GM12878 (cell line): ENCODE measurements at regions not wholly inside any gene's neighbourhood (a gene's known extent, or its start where the extent isn't known, plus 50 kb on each side); places are given as distances from the start of the nearest gene placed in this dataset.

Source experiments
- ATAC-seq: fragments of 200-7000 bp; cut with Tn5 transposase; 3 replicates; pipeline ENCODE4 v1.9.1; 2020; ENCODE audit warnings: mild to moderate bottlenecking, moderate library complexity
- BruUV-seq: library from RNA; stranded (reverse); fragments of 400-500 nt; replicated peaks from 2 replicates; lab custom pipeline; 2021; lab: Mats Ljungman, UMichigan
- CTCF ChIA-PET: fragments of 300-600 bp; sonication (Branson Sonifier 250); formaldehyde crosslinking; extraction: SDS; loops from one replicate; lab custom pipeline; 2021; ENCODE audit warnings: inconsistent platforms; lab: Yijun Ruan, JAX
- POLR2A ChIA-PET: fragments of 350-600 bp; formaldehyde crosslinking; extraction: SDS; loops from one replicate; lab custom pipeline; 2021; ENCODE audit warnings: inconsistent platforms; lab: Charles Lee
- RAD21 ChIA-PET: fragments of 300-600 bp; sonication (Branson Sonifier 250); formaldehyde crosslinking; loops from one replicate; lab custom pipeline; 2023; ENCODE audit warnings: antibody characterized with exemption; ENCODE audit not compliant: unreplicated experiment; lab: Charles Lee
- SMC1A ChIA-PET: fragments of 300-600 bp; sonication (Branson Sonifier 250); formaldehyde crosslinking; loops from one replicate; lab custom pipeline; 2023; ENCODE audit not compliant: unreplicated experiment, uncharacterized antibody; lab: Charles Lee
- DNase-seq: peaks from one replicate; pipeline ENCODE4 v3.0.0-alpha.2; 2011; ENCODE audit warnings: low read depth, low spot score
- FAIRE-seq: peaks from 3 replicates; lab custom pipeline; 2011; peaks lifted over from hg19 to GRCh38; lab: Jason Lieb, UNC
- H2AFZ ChIP-seq: 2 replicates; pipeline ENCODE4 v1.6.0; 2011; ENCODE audit warnings: low read depth, low read length, control low read depth; ENCODE audit not compliant: control insufficient read depth
- H3K27ac ChIP-seq: 2 replicates; pipeline ENCODE4 v1.5.1; 2011; ENCODE audit warnings: control low read depth; ENCODE audit not compliant: control insufficient read depth, insufficient read depth
- H3K27me3 ChIP-seq, 2 experiments: replicated peaks in 1 of 2; 2 replicates each; pipeline versions ENCODE4 v1.6.0 to v1.6.1; 2011; ENCODE audit warnings: low read length in 1 of 2; ENCODE audit not compliant: control insufficient read depth in 2 of 2, insufficient read depth in 2 of 2
- H3K36me3 ChIP-seq, 2 experiments: 2 replicates each; pipeline ENCODE4 v1.5.1; 2011; ENCODE audit warnings: low read length in 1 of 2; ENCODE audit not compliant: control insufficient read depth in 2 of 2, insufficient read depth in 2 of 2
- H3K4me1 ChIP-seq: 2 replicates; pipeline ENCODE4 v1.6.1; 2011; ENCODE audit warnings: mild to moderate bottlenecking, low read length, moderate library complexity, mixed read lengths; ENCODE audit not compliant: control insufficient read depth, insufficient read depth
- H3K4me2 ChIP-seq: 2 replicates; pipeline ENCODE4 v1.6.0; 2011; ENCODE audit warnings: control low read depth; ENCODE audit not compliant: control insufficient read depth, insufficient read depth
- H3K4me3 ChIP-seq: fragments of 200-600 bp; sonication (generic); 2 replicates; pipeline ENCODE4 v1.5.1; 2016
- H3K79me2 ChIP-seq: 2 replicates; pipeline ENCODE4 v1.6.0; 2011; ENCODE audit warnings: low read length; ENCODE audit not compliant: control insufficient read depth, insufficient read depth
- H3K9ac ChIP-seq: 2 replicates; pipeline ENCODE4 v1.8.0; 2011; ENCODE audit warnings: low read length, control low read depth, mixed read lengths; ENCODE audit not compliant: control insufficient read depth, insufficient read depth
- H3K9me3 ChIP-seq: replicated peaks from 3 replicates; pipeline ENCODE4 v1.5.1; 2011; ENCODE audit warnings: mild to moderate bottlenecking, low read length; ENCODE audit not compliant: control insufficient read depth, insufficient read depth
- H4K20me1 ChIP-seq: 2 replicates; pipeline ENCODE4 v1.6.0; 2011; ENCODE audit not compliant: control insufficient read depth, insufficient read depth
- BCL11A ChIP-seq: IDR thresholded peaks from 2 replicates; pipeline ENCODE4 v1.6.1; 2011; ENCODE audit warnings: low read depth, low read length
- EP300 ChIP-seq, 2 experiments: fragments of 150-350 bp in 1 of 2; IDR thresholded peaks; 2 replicates each; pipeline ENCODE4 v1.6.1; 2011 to 2012; ENCODE audit warnings: low read depth in 2 of 2, low read length in 2 of 2, borderline replicate concordance in 1 of 2, improper control_type of control experiment in 1 of 2, inconsistent platforms in 1 of 2; ENCODE audit not compliant: control insufficient read depth in 1 of 2
- ETV6 ChIP-seq, 2 experiments: fragments of 450-650 bp in 1 of 2; IDR thresholded peaks in 1 of 2; conservative IDR thresholded peaks in 1 of 2; 2 replicates each; pipeline ENCODE4 v1.6.1; 2014; ENCODE audit warnings: antibody characterized with exemption in 1 of 2, borderline replicate concordance in 1 of 2, low read depth in 1 of 2, mild to moderate bottlenecking in 1 of 2, moderate library complexity in 1 of 2
- HCFC1 ChIP-seq: fragments of 150-350 bp; IDR thresholded peaks from 2 replicates; pipeline ENCODE4 v1.6.1; 2014; ENCODE audit warnings: low read length
- HDAC6 ChIP-seq: fragments of 200-600 bp; sonication (generic); IDR thresholded peaks from one replicate; pipeline ENCODE4 v1.8.0; 2017; ENCODE audit warnings: antibody characterized with exemption; ENCODE audit not compliant: unreplicated experiment
- IKZF2 ChIP-seq, 2 experiments: fragments of 450-650 bp; IDR thresholded peaks; 2 replicates each; pipeline ENCODE4 v1.6.1; 2017; ENCODE audit warnings: mild to moderate bottlenecking in 2 of 2, moderate library complexity in 2 of 2
- IRF4 ChIP-seq: IDR thresholded peaks from 2 replicates; pipeline ENCODE4 v1.6.1; 2011; ENCODE audit warnings: low read depth, low read length
- JUNB ChIP-seq: IDR thresholded peaks from 2 replicates; pipeline ENCODE4 v1.6.1; 2016; ENCODE audit warnings: antibody characterized with exemption, mild to moderate bottlenecking
- MXI1 ChIP-seq: fragments of 150-350 bp; IDR thresholded peaks from 2 replicates; pipeline ENCODE4 v1.6.1; 2011; ENCODE audit warnings: low read depth, mild to moderate bottlenecking, inconsistent platforms, low read length, improper control_type of control experiment
- NRF1 ChIP-seq: conservative IDR thresholded peaks from 2 replicates; pipeline ENCODE4 v1.6.1; 2011; ENCODE audit warnings: mild to moderate bottlenecking, low read depth, low read length, improper control_type of control experiment
- PAX8 ChIP-seq: fragments of 450-650 bp; IDR thresholded peaks from 2 replicates; pipeline ENCODE4 v1.6.1; 2017; ENCODE audit warnings: mild to moderate bottlenecking, moderate library complexity
- PML ChIP-seq: IDR thresholded peaks from 2 replicates; pipeline ENCODE4 v1.6.1; 2012; ENCODE audit warnings: low read length, inconsistent platforms
- WGBS: methylation state at CpG from one replicate; pipeline ENCODE4 v1.1.6; 2016; ENCODE audit warnings: low lambda C conversion rate; ENCODE audit not compliant: insufficient replicate concordance, insufficient coverage; ENCODE audit errors: missing lambda C conversion rate; 5-methylcytosine and 5-hydroxymethylcytosine counted together
- in situ Hi-C: fragments of 300-500 bp; cut with MboI; formaldehyde crosslinking; loops from 9 replicates; pipeline ENCODE4 v1.14.3; 2018; ENCODE audit warnings: mixed read lengths
- intact Hi-C: fragments of 100-400 bp; cut with micrococcal nuclease; formaldehyde crosslinking; loops from one replicate; pipeline ENCODE4 v1.14.2; 2022; ENCODE audit not compliant: unreplicated experiment
- TF ChIP-seq, protein P1 (sequence below): fragments of 150-350 bp; IDR thresholded peaks from 2 replicates; pipeline ENCODE4 v1.6.1; 2014; ENCODE audit warnings: mild to moderate bottlenecking, low read depth, low read length

DNA sequence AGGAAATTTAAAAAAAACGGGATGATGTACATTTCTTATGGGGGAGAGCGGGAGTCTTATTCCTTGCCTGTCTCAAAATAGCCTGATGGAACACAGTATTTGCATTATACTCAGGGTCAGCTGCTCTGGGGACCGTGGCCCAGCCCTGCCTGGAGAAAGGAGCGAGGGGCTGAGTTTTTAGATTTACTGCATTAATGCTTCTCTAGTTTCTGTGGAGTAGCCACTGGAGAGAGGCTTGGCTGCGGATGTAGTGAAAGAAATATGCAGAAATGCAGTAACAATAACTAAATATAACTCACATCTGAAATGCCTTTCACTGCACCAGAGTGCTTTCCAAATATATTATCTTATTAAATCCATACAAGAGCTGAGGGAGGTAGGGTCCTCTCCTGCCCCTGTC is 87.6 kb upstream of the MAP1LC3B2 start:
- in situ Hi-C loops = no loop called here
- Histone ChIP-seq H3K9me3 (peaks cover 2% of the 10 kb centered on the region; the same call in 2 of the 3 replicates), H3K79me2 (no peaks in the 10 kb centered on the region)
- RAD21 ChIA-PET = no interaction called here
- no peak for TF ChIP-seq IKZF2 (IDR thresholded peaks at IDR 0.05)
- TF ChIP-seq PAX8 = no peak
- TF ChIP-seq IRF4 = no peak
- TF ChIP-seq, all 136 proteins: peak for 0
- BruUV-seq = no TSS peak
- Histone ChIP-seq H3K9ac (no peak overlapping the region), H3K27ac (no peak overlapping the region), H3K27me3 (no peaks in the 10 kb centered on the region; a peak in 1 of 4 replicates), H4K20me1 (no peaks in the 10 kb centered on the region), H3K4me3 (no peak overlapping the region), H3K4me1 (no peaks in the 10 kb centered on the region), H3K36me3 (no peaks in the 10 kb centered on the region), H3K4me2 (no peak overlapping the region), H2AFZ (no peak overlapping the region)
- FAIRE-seq (no peak), ATAC-seq (no peak), DNase-seq (no peak)
- CTCF ChIA-PET = no interaction called here
- 39% methylated on average over 5 of the region's 5 CpGs for WGBS
- POLR2A ChIA-PET = no interaction called here
- SMC1A ChIA-PET = no interaction called here
- intact Hi-C loops = no loop called here

DNA sequence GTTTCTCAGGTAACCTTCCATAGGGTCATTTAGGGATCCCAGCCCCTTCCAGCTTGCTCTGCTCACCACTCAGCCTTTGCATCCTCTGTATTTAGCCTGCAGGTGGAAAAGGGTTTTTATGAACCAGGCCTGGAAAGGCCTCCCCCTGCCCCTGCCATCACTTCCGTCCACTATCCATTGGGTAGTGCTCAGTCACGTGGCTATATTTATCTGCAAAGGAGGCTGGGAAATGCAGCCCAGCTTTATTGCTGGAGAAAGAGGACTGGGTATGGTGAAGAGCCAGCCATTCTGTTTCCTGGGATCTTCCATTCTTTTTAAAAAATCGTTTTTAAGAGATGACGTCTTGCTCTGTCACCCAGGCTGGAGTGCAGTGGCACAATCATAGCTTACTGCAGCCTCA is 87.0 kb upstream of the MAP1LC3B2 start:
- peaks cover 2% of the 10 kb centered on the region; the same call in 2 of the 3 replicates for H3K9me3 ChIP-seq
- POLR2A ChIA-PET = no interaction called here
- H3K4me3 ChIP-seq = no peak overlapping the region
- intact Hi-C loops (no loop called here), in situ Hi-C loops (no loop called here)
- TF ChIP-seq NRF1 (no peak), BCL11A (no peak), PML (no peak), HDAC6 (no peak), HCFC1 (no peak), JUNB (no peak), EP300 (IDR thresholded peaks at IDR 0.05; ENCODE audit: borderline replicate concordance in 1 of 2, control insufficient read depth in 1 of 2, low read depth in 2 of 2, low read length in 2 of 2) (no peak), ETV6 (conservative IDR thresholded peaks at IDR 0.05 in 1 of 2, IDR thresholded peaks at IDR 0.05 in 1 of 2; ENCODE audit: borderline replicate concordance in 1 of 2, low read depth in 1 of 2) (no peak), MXI1 (no peak), PAX8 (no peak)
- TF ChIP-seq, protein P1, sequence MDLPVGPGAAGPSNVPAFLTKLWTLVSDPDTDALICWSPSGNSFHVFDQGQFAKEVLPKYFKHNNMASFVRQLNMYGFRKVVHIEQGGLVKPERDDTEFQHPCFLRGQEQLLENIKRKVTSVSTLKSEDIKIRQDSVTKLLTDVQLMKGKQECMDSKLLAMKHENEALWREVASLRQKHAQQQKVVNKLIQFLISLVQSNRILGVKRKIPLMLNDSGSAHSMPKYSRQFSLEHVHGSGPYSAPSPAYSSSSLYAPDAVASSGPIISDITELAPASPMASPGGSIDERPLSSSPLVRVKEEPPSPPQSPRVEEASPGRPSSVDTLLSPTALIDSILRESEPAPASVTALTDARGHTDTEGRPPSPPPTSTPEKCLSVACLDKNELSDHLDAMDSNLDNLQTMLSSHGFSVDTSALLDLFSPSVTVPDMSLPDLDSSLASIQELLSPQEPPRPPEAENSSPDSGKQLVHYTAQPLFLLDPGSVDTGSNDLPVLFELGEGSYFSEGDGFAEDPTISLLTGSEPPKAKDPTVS = no peak
- CTCF ChIA-PET = no interaction called here
- 21% methylated on average over 4 of the region's 4 CpGs for WGBS
- no peak overlapping the region for H3K27ac ChIP-seq
- no peak for DNase-seq
- H3K4me1 ChIP-seq = no peaks in the 10 kb centered on the region
- H3K9ac ChIP-seq = no peak overlapping the region
- no peaks in the 10 kb centered on the region for H4K20me1 ChIP-seq
- no peak overlapping the region for H2AFZ ChIP-seq
- SMC1A ChIA-PET = no interaction called here
- no peak for ATAC-seq
- FAIRE-seq = no peak
- no peaks in the 10 kb centered on the region; a peak in 1 of 4 replicates for H3K27me3 ChIP-seq
- H3K36me3 ChIP-seq = no peaks in the 10 kb centered on the region
- RAD21 ChIA-PET = no interaction called here
- H3K79me2 ChIP-seq = no peaks in the 10 kb centered on the region
- no TSS peak for BruUV-seq
- no peak overlapping the region for H3K4me2 ChIP-seq
